Liver (tissue), 8 donors: ENCODE measurements at regions not wholly inside any gene's neighbourhood (a gene's known extent, or its start where the extent isn't known, plus 50 kb on each side); places are given as distances from the start of the nearest gene placed in this dataset.

Source experiments
- DNase-seq: peaks from one replicate; pipeline ENCODE4 v3.0.0-alpha.2; 2017; ENCODE audit warnings: low spot score
- H3K27ac ChIP-seq, 2 donors: one replicate each; pipeline ENCODE4 v1.7.0; 2013; ENCODE audit warnings: inconsistent platforms in 2 of 2, low read length in 2 of 2, control low read depth in 1 of 2, low read depth in 1 of 2, mild to moderate bottlenecking in 1 of 2
- H3K27me3 ChIP-seq, 4 donors: one replicate each; pipeline versions ENCODE4 v1.6.1 to v1.7.0; 2013; ENCODE audit warnings: low read length in 3 of 4, inconsistent platforms in 1 of 4, mild to moderate bottlenecking in 1 of 4, moderate library complexity in 1 of 4; ENCODE audit not compliant: control insufficient read depth in 4 of 4, insufficient read depth in 4 of 4
- H3K36me3 ChIP-seq, 4 donors: one replicate each; pipeline versions ENCODE4 v1.6.1 to v1.7.0; 2013; ENCODE audit warnings: low read length in 3 of 4, mild to moderate bottlenecking in 3 of 4, low read depth in 1 of 4, moderate library complexity in 1 of 4; ENCODE audit not compliant: control insufficient read depth in 4 of 4, insufficient read depth in 3 of 4
- H3K4me1 ChIP-seq, 4 donors: one replicate each; pipeline versions ENCODE4 v1.6.1 to v1.7.0; 2013; ENCODE audit warnings: low read length in 3 of 4, mild to moderate bottlenecking in 3 of 4, moderate library complexity in 1 of 4; ENCODE audit not compliant: control insufficient read depth in 4 of 4, insufficient read depth in 4 of 4
- H3K4me3 ChIP-seq, 3 donors: one replicate each; pipeline versions ENCODE4 v1.6.1 to v1.7.0; 2013; ENCODE audit warnings: low read length in 3 of 3, control low read depth in 1 of 3, low read depth in 1 of 3, mild to moderate bottlenecking in 1 of 3
- H3K9ac ChIP-seq, 2 donors: one replicate each; pipeline ENCODE4 v1.7.0; 2013; ENCODE audit warnings: low read length in 2 of 2, mild to moderate bottlenecking in 2 of 2, moderate library complexity in 2 of 2, control low read depth in 1 of 2, low read depth in 1 of 2
- H3K9me3 ChIP-seq, 4 donors: one replicate each; pipeline versions ENCODE4 v1.6.1 to v1.7.0; 2013; ENCODE audit warnings: low read length in 3 of 4; ENCODE audit not compliant: control insufficient read depth in 4 of 4
- CTCF ChIP-seq: fragments of 150-350 bp; IDR thresholded peaks from 2 replicates; pipeline ENCODE4 v1.5.1; 2017; ENCODE audit warnings: improper control_type of control experiment, low read depth, low read length; ENCODE audit not compliant: missing input control
- EGR1 ChIP-seq, 2 donors: IDR thresholded peaks; 2 replicates each; pipeline ENCODE4 v1.6.1; 2016 to 2018; ENCODE audit warnings: antibody characterized with exemption in 2 of 2, low read depth in 2 of 2
- FOXA1 ChIP-seq: IDR thresholded peaks from 2 replicates; pipeline ENCODE4 v1.6.1; 2016; ENCODE audit warnings: antibody characterized with exemption
- FOXA2 ChIP-seq: IDR thresholded peaks from 2 replicates; pipeline ENCODE4 v1.6.1; 2016; ENCODE audit warnings: antibody characterized with exemption
- GABPA ChIP-seq, 2 donors: IDR thresholded peaks in 1 of 2; conservative IDR thresholded peaks in 1 of 2; 2 replicates each; pipeline ENCODE4 v1.6.1; 2016; ENCODE audit warnings: antibody characterized with exemption in 2 of 2, mild to moderate bottlenecking in 1 of 2, moderate library complexity in 1 of 2
- HNF4G ChIP-seq: IDR thresholded peaks from 2 replicates; pipeline ENCODE4 v1.6.1; 2016; ENCODE audit warnings: antibody characterized with exemption
- JUND ChIP-seq, 2 donors: IDR thresholded peaks; 2 replicates each; pipeline ENCODE4 v1.6.1; 2016; ENCODE audit warnings: antibody characterized with exemption in 2 of 2
- RXRA ChIP-seq, 2 donors: IDR thresholded peaks; 2 replicates each; pipeline ENCODE4 v1.6.1; 2017 to 2018; ENCODE audit warnings: antibody characterized with exemption in 2 of 2, mild to moderate bottlenecking in 1 of 2
- SP1 ChIP-seq: IDR thresholded peaks from 2 replicates; pipeline ENCODE4 v1.6.1; 2018; ENCODE audit warnings: antibody characterized with exemption, mild to moderate bottlenecking
- TAF1 ChIP-seq: conservative IDR thresholded peaks from 2 replicates; pipeline ENCODE4 v1.6.1; 2016; ENCODE audit warnings: antibody characterized with exemption, mild to moderate bottlenecking
- YY1 ChIP-seq: IDR thresholded peaks from 2 replicates; pipeline ENCODE4 v1.6.1; 2016; ENCODE audit warnings: antibody characterized with exemption, mild to moderate bottlenecking
- ZBTB33 ChIP-seq: IDR thresholded peaks from 2 replicates; pipeline ENCODE4 v1.6.1; 2016; ENCODE audit warnings: antibody characterized with exemption
- WGBS: extraction: QIAGEN DNeasy Blood & Tissue Kit; methylation state at CpG from one replicate; pipeline ENCODE4 v1.1.7; 2013; 5-methylcytosine and 5-hydroxymethylcytosine counted together
- TF ChIP-seq, protein P1 (sequence below): IDR thresholded peaks from 2 replicates; pipeline ENCODE4 v1.6.1; 2016; ENCODE audit warnings: antibody characterized with exemption, mild to moderate bottlenecking
- TF ChIP-seq, protein P2 (sequence below): IDR thresholded peaks from 2 replicates; pipeline ENCODE4 v1.6.1; 2016; ENCODE audit warnings: antibody characterized with exemption
- TF ChIP-seq, protein P3 (sequence below): IDR thresholded peaks from 2 replicates; pipeline ENCODE4 v1.6.1; 2016; ENCODE audit warnings: antibody characterized with exemption
- donor health status: healthy.
- donor health status: healthy.
- donor health status: healthy.
- donor health status: healthy.
- donor health status: healthy.

DNA sequence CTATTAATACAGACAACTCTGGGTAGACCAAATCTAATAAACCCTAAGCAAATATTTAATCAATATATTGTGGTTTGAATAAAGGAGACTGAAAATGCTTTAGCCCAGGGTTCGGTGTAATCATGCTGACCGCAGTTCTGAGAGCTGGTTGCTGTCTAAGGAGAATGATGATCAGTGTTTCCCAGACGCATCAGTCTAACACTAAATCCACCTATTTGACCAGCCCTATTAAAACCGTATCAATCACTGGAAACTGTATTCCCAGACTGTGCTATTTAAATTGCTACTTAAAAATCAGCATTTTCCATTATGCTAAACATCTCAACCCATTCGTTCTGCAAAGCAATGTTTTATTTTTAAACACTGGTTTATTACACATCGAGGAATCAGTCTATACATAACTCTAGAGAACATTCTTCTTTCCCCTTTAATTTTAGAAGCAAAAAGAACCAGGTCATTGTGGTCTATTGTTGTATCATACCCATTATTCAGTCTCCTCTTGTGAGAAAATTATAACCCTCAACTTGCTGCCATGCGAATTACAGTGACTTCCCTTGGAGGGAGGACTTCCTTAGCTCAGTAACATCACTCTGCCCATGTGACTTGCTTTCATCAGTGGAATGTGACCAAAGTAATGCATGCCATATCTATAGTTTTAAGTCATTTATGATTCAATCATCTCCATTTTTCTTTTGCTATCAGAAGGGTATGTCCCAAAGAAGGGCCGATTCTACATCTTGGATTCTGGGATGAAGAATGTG is 515.2 kb upstream of the JAG1 start:
- H3K9me3 ChIP-seq = peaks cover 0 to 5% (median 0%) of the 10 kb centered on the region in 4 donors

GRCh38 chr20:11190741-11191140 is 516.9 kb upstream of the JAG1 start:
- H3K4me3 ChIP-seq = no peak overlapping the region
- no peaks in the 10 kb centered on the region for H3K4me1 ChIP-seq
- no peaks in the 10 kb centered on the region for H3K27me3 ChIP-seq
- no peaks in the 10 kb centered on the region for H3K36me3 ChIP-seq
- H3K9me3 ChIP-seq = no peaks in the 10 kb centered on the region
- no peak overlapping the region for H3K9ac ChIP-seq
- H3K27ac ChIP-seq = no peak overlapping the region
- 90% methylated on average over 2 of the region's 2 CpGs for WGBS
- DNase-seq = no peak
- TF ChIP-seq, protein P1, sequence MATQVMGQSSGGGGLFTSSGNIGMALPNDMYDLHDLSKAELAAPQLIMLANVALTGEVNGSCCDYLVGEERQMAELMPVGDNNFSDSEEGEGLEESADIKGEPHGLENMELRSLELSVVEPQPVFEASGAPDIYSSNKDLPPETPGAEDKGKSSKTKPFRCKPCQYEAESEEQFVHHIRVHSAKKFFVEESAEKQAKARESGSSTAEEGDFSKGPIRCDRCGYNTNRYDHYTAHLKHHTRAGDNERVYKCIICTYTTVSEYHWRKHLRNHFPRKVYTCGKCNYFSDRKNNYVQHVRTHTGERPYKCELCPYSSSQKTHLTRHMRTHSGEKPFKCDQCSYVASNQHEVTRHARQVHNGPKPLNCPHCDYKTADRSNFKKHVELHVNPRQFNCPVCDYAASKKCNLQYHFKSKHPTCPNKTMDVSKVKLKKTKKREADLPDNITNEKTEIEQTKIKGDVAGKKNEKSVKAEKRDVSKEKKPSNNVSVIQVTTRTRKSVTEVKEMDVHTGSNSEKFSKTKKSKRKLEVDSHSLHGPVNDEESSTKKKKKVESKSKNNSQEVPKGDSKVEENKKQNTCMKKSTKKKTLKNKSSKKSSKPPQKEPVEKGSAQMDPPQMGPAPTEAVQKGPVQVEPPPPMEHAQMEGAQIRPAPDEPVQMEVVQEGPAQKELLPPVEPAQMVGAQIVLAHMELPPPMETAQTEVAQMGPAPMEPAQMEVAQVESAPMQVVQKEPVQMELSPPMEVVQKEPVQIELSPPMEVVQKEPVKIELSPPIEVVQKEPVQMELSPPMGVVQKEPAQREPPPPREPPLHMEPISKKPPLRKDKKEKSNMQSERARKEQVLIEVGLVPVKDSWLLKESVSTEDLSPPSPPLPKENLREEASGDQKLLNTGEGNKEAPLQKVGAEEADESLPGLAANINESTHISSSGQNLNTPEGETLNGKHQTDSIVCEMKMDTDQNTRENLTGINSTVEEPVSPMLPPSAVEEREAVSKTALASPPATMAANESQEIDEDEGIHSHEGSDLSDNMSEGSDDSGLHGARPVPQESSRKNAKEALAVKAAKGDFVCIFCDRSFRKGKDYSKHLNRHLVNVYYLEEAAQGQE = no peak
- TF ChIP-seq YY1 = no peak
- no peak for TF ChIP-seq ZBTB33
- no peak for TF ChIP-seq FOXA1
- no peak for TF ChIP-seq HNF4G
- no peak for TF ChIP-seq RXRA (IDR thresholded peaks at IDR 0.05)
- no peak for TF ChIP-seq EGR1 (IDR thresholded peaks at IDR 0.05; ENCODE audit: low read depth in 2 of 2)
- no peak for TF ChIP-seq CTCF

More for the DNA sequence above, 515.2 kb upstream of the JAG1 start:
- Histone ChIP-seq H3K36me3 (no peaks in the 10 kb centered on the region), H3K4me3 (no peak overlapping the region), H3K27ac (no peak overlapping the region), H3K27me3 (no peaks in the 10 kb centered on the region), H3K4me1 (no peaks in the 10 kb centered on the region), H3K9ac (no peak overlapping the region)
- WGBS = 78% methylated on average over 8 of the region's 8 CpGs
- no peak for DNase-seq
- no peak for TF ChIP-seq CTCF
- TF ChIP-seq TAF1 = no peak
- TF ChIP-seq GABPA (IDR thresholded peaks at IDR 0.05 in 1 of 2, conservative IDR thresholded peaks at IDR 0.05 in 1 of 2) = no peak
- TF ChIP-seq FOXA1 = no peak
- no peak for TF ChIP-seq FOXA2
- no peak for TF ChIP-seq ZBTB33
- TF ChIP-seq, protein P2, sequence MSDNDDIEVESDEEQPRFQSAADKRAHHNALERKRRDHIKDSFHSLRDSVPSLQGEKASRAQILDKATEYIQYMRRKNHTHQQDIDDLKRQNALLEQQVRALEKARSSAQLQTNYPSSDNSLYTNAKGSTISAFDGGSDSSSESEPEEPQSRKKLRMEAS = no peak
- TF ChIP-seq, protein P3, sequence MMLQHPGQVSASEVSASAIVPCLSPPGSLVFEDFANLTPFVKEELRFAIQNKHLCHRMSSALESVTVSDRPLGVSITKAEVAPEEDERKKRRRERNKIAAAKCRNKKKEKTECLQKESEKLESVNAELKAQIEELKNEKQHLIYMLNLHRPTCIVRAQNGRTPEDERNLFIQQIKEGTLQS = no peak
- no peak for TF ChIP-seq SP1
- no peak for TF ChIP-seq JUND (IDR thresholded peaks at IDR 0.05)
